ENCODE measurements at regions not wholly inside any gene's neighbourhood (a gene's known extent, or its start where the extent isn't known, plus 50 kb on each side); places are given as distances from the start of the nearest gene placed in this dataset.

DNA sequence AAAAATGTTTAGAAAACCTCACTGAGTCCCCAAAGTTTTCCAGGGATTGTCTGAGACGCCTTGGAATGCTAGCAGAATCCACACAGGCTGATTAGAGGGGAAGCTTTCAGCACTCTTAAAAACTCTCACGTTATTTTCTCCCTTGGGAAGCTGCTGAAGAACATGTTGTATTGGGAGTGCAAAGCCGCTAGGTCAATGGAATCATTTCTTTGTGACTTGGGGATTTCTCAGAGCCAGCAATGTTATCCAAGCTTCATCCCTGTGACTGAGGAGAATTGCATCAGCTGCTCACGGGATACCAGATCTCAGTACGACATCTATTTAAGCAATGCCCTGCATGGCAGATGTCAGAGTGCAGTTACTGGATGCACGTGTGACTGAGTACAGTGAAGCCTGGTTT lies 426.4 kb upstream of the MPDZ start:
- no peaks in the 10 kb centered on the region for H3K79me1 ChIP-seq (replicated peaks; ENCODE audit: low read length, poor library complexity, severe bottlenecking)
- H3K4me1 ChIP-seq (ENCODE audit: control insufficient read depth, insufficient read depth, low read depth, low read length), result no peaks in the 10 kb centered on the region
- no peak overlapping the region for H3K4ac ChIP-seq (ENCODE audit: low read depth in 1 of 2, low read length in 2 of 2)
- no peak overlapping the region for H3K23ac ChIP-seq (ENCODE audit: low read length in 2 of 2)
- H3K36me3 ChIP-seq (ENCODE audit: control insufficient read depth in 1 of 2, insufficient read depth in 2 of 2, low read depth in 1 of 2, low read length in 2 of 2), result no peaks in the 10 kb centered on the region
- H3K9me3 ChIP-seq (ENCODE audit: control insufficient read depth, low read length), result no peaks in the 10 kb centered on the region
- H2AFZ ChIP-seq (ENCODE audit: low read depth, low read length), result no peak overlapping the region
- H3K27ac ChIP-seq (ENCODE audit: low read length, poor library complexity, severe bottlenecking), result no peak overlapping the region
- no peak overlapping the region for H2AK5ac ChIP-seq (ENCODE audit: low read length, severe bottlenecking)
- H2BK12ac ChIP-seq (ENCODE audit: low read length in 2 of 2), result no peak overlapping the region
- H3K4me3 ChIP-seq (ENCODE audit: insufficient read depth in 1 of 2, low read depth in 1 of 2, low read length in 2 of 2), result no peak overlapping the region
- no peak overlapping the region for H3K18ac ChIP-seq (ENCODE audit: low read depth in 1 of 2, low read length in 2 of 2)
- DNase-seq, result peak; percentile 94
- no peak overlapping the region for H2BK120ac ChIP-seq (ENCODE audit: low read depth, low read length)
- no peak overlapping the region for H3K4me2 ChIP-seq (ENCODE audit: low read length, poor library complexity, severe bottlenecking)
- no peak overlapping the region for H4K91ac ChIP-seq (ENCODE audit: low read length)
- H3K14ac ChIP-seq (ENCODE audit: low read length in 2 of 2), result no peak overlapping the region
- H2BK15ac ChIP-seq (ENCODE audit: low read depth, poor library complexity, severe bottlenecking), result no peak overlapping the region
- H3K27me3 ChIP-seq (ENCODE audit: control insufficient read depth in 1 of 2, insufficient read depth in 1 of 2, low read length in 2 of 2), result no peaks in the 10 kb centered on the region
- H2BK5ac ChIP-seq (ENCODE audit: low read depth, low read length, poor library complexity, severe bottlenecking), result no peak overlapping the region
- WGBS, result 20% methylated on average over 6 of the region's 6 CpGs
- no peak overlapping the region for H4K8ac ChIP-seq (ENCODE audit: low read length)
- H3K9ac ChIP-seq (ENCODE audit: low read length), result peak overlapping the region; percentile 74

DNA sequence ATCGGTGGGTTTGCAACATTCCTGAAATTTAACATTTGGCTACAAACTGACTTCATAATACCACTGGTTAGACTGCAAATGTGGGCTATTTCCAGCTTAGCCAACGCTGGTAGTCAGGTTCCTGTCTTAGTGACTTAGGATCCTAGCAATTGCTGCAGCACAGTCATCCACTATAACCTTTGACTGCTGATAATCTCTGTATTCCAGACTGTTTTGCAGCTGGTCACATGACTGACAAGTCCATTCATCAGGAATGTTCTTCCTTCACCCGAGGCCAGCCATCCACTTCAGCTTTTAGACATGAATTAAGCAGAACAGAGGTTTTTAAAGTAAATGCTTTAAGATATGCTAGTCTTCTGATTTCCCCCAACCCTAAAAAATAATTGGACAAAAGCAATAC lies 425.9 kb upstream of the MPDZ start:
- no peak overlapping the region for H2BK15ac ChIP-seq (ENCODE audit: low read depth, poor library complexity, severe bottlenecking)
- no peak overlapping the region for H2BK12ac ChIP-seq (ENCODE audit: low read length in 2 of 2)
- no peak overlapping the region for H3K23ac ChIP-seq (ENCODE audit: low read length in 2 of 2)
- WGBS, result 60% methylated on average over 2 of the region's 3 CpGs
- no peak overlapping the region for H3K18ac ChIP-seq (ENCODE audit: low read depth in 1 of 2, low read length in 2 of 2)
- no peaks in the 10 kb centered on the region for H3K4me1 ChIP-seq (ENCODE audit: control insufficient read depth, insufficient read depth, low read depth, low read length)
- no peak overlapping the region for H2BK5ac ChIP-seq (ENCODE audit: low read depth, low read length, poor library complexity, severe bottlenecking)
- H3K4me2 ChIP-seq (ENCODE audit: low read length, poor library complexity, severe bottlenecking), result no peak overlapping the region
- peak overlapping the region; percentile 74 for H3K9ac ChIP-seq (ENCODE audit: low read length)
- no peak overlapping the region for H3K14ac ChIP-seq (ENCODE audit: low read length in 2 of 2)
- no peak overlapping the region for H4K91ac ChIP-seq (ENCODE audit: low read length)
- no peaks in the 10 kb centered on the region for H3K79me1 ChIP-seq (replicated peaks; ENCODE audit: low read length, poor library complexity, severe bottlenecking)
- H3K27me3 ChIP-seq (ENCODE audit: control insufficient read depth in 1 of 2, insufficient read depth in 1 of 2, low read length in 2 of 2), result no peaks in the 10 kb centered on the region
- no peak overlapping the region for H2AFZ ChIP-seq (ENCODE audit: low read depth, low read length)
- H3K4ac ChIP-seq (ENCODE audit: low read depth in 1 of 2, low read length in 2 of 2), result no peak overlapping the region
- H3K9me3 ChIP-seq (ENCODE audit: control insufficient read depth, low read length), result no peaks in the 10 kb centered on the region
- no peak overlapping the region for H4K8ac ChIP-seq (ENCODE audit: low read length)
- no peaks in the 10 kb centered on the region for H3K36me3 ChIP-seq (ENCODE audit: control insufficient read depth in 1 of 2, insufficient read depth in 2 of 2, low read depth in 1 of 2, low read length in 2 of 2)
- H3K4me3 ChIP-seq (ENCODE audit: insufficient read depth in 1 of 2, low read depth in 1 of 2, low read length in 2 of 2), result no peak overlapping the region
- H2AK5ac ChIP-seq (ENCODE audit: low read length, severe bottlenecking), result no peak overlapping the region
- H2BK120ac ChIP-seq (ENCODE audit: low read depth, low read length), result no peak overlapping the region
- peak; percentile 62 for DNase-seq
- no peak overlapping the region for H3K27ac ChIP-seq (ENCODE audit: low read length, poor library complexity, severe bottlenecking)

DNA sequence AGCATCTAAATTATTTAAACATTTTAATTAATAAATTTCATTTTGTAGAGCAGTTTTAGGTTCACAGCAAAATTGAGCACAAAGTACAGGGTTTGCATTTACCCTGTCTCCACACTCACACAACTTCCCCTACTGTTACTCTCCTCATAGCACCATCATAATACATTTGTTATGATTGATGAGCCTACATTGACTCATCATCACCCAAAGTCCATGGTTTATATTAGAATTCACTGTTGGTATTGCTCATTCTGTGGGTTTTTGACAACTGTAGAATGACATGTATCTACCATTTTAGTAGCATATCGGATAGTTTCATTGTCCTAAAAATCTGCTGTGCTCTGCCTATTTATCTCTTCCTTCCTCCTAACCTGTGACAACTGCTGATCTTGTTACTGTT lies 411.1 kb upstream of the MPDZ start:
- H3K4me1 ChIP-seq (ENCODE audit: control insufficient read depth, insufficient read depth, low read depth, low read length), result no peaks in the 10 kb centered on the region
- DNase-seq, result no peak
- H3K4ac ChIP-seq (ENCODE audit: low read depth in 1 of 2, low read length in 2 of 2), result no peak overlapping the region
- no peaks in the 10 kb centered on the region for H3K79me1 ChIP-seq (replicated peaks; ENCODE audit: low read length, poor library complexity, severe bottlenecking)
- H3K27me3 ChIP-seq (ENCODE audit: control insufficient read depth in 1 of 2, insufficient read depth in 1 of 2, low read length in 2 of 2), result peaks cover 0 to under 1% of the 10 kb centered on the region in 2 experiments
- no peak overlapping the region for H2BK120ac ChIP-seq (ENCODE audit: low read depth, low read length)
- H2AK5ac ChIP-seq (ENCODE audit: low read length, severe bottlenecking), result no peak overlapping the region
- H2BK5ac ChIP-seq (ENCODE audit: low read depth, low read length, poor library complexity, severe bottlenecking), result no peak overlapping the region
- no peak overlapping the region for H2BK15ac ChIP-seq (ENCODE audit: low read depth, poor library complexity, severe bottlenecking)
- H3K4me2 ChIP-seq (ENCODE audit: low read length, poor library complexity, severe bottlenecking), result no peak overlapping the region
- H3K4me3 ChIP-seq (ENCODE audit: insufficient read depth in 1 of 2, low read depth in 1 of 2, low read length in 2 of 2), result no peak overlapping the region
- H3K27ac ChIP-seq (ENCODE audit: low read length, poor library complexity, severe bottlenecking), result no peak overlapping the region
- no peak overlapping the region for H3K23ac ChIP-seq (ENCODE audit: low read length in 2 of 2)
- 100% methylated on average over 1 of the region's 1 CpG for WGBS
- no peaks in the 10 kb centered on the region for H3K36me3 ChIP-seq (ENCODE audit: control insufficient read depth in 1 of 2, insufficient read depth in 2 of 2, low read depth in 1 of 2, low read length in 2 of 2)
- H3K14ac ChIP-seq (ENCODE audit: low read length in 2 of 2), result no peak overlapping the region
- no peak overlapping the region for H4K8ac ChIP-seq (ENCODE audit: low read length)
- H2BK12ac ChIP-seq (ENCODE audit: low read length in 2 of 2), result no peak overlapping the region
- no peak overlapping the region for H4K91ac ChIP-seq (ENCODE audit: low read length)
- H3K9ac ChIP-seq (ENCODE audit: low read length), result no peak overlapping the region
- H3K18ac ChIP-seq (ENCODE audit: low read depth in 1 of 2, low read length in 2 of 2), result no peak overlapping the region
- no peak overlapping the region for H2AFZ ChIP-seq (ENCODE audit: low read depth, low read length)
- peaks cover 9% of the 10 kb centered on the region for H3K9me3 ChIP-seq (ENCODE audit: control insufficient read depth, low read length)

DNA sequence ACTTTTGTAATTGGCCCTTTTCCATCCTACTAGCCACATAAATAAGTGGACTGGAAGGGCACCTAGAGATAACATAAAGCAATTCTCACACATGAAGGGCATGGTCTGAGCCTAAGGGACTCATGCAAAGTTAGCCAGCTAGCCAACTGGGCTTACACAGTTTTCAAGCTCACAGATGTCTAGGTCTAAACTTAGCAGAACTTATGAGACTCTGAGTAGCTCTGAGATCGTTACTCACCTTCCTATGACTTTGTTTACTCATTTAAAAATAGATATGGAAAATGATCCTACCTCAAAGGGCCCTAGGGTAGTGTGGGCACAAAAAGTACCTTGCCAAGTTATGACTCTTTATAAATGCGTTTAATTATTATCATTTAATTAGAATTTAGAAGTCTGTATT lies 410.4 kb upstream of the MPDZ start:
- Histone ChIP-seq H3K4me2 (ENCODE audit: low read length, poor library complexity, severe bottlenecking) (no peak overlapping the region), H2AFZ (ENCODE audit: low read depth, low read length) (no peak overlapping the region), H3K4ac (ENCODE audit: low read depth in 1 of 2, low read length in 2 of 2) (no peak overlapping the region), H3K4me1 (ENCODE audit: control insufficient read depth, insufficient read depth, low read depth, low read length) (no peaks in the 10 kb centered on the region), H3K18ac (ENCODE audit: low read depth in 1 of 2, low read length in 2 of 2) (no peak overlapping the region), H2BK15ac (ENCODE audit: low read depth, poor library complexity, severe bottlenecking) (no peak overlapping the region), H3K14ac (ENCODE audit: low read length in 2 of 2) (no peak overlapping the region), H3K23ac (ENCODE audit: low read length in 2 of 2) (no peak overlapping the region), H3K9ac (ENCODE audit: low read length) (no peak overlapping the region), H3K9me3 (ENCODE audit: control insufficient read depth, low read length) (peaks cover 2% of the 10 kb centered on the region), H3K4me3 (ENCODE audit: insufficient read depth in 1 of 2, low read depth in 1 of 2, low read length in 2 of 2) (no peak overlapping the region), H2BK12ac (ENCODE audit: low read length in 2 of 2) (no peak overlapping the region), H3K27ac (ENCODE audit: low read length, poor library complexity, severe bottlenecking) (no peak overlapping the region), H3K27me3 (ENCODE audit: control insufficient read depth in 1 of 2, insufficient read depth in 1 of 2, low read length in 2 of 2) (no peaks in the 10 kb centered on the region), H4K8ac (ENCODE audit: low read length) (no peak overlapping the region), H2AK5ac (ENCODE audit: low read length, severe bottlenecking) (no peak overlapping the region), H2BK5ac (ENCODE audit: low read depth, low read length, poor library complexity, severe bottlenecking) (no peak overlapping the region), H4K91ac (ENCODE audit: low read length) (no peak overlapping the region), H3K79me1 (replicated peaks; ENCODE audit: low read length, poor library complexity, severe bottlenecking) (no peaks in the 10 kb centered on the region), H2BK120ac (ENCODE audit: low read depth, low read length) (no peak overlapping the region), H3K36me3 (ENCODE audit: control insufficient read depth in 1 of 2, insufficient read depth in 2 of 2, low read depth in 1 of 2, low read length in 2 of 2) (no peaks in the 10 kb centered on the region)
- DNase-seq, result no peak
- no CpG with 5 or more reads among the region's 2 CpGs for WGBS
